GM19099 (cell line): ENCODE measurements at regions not wholly inside any gene's neighbourhood (a gene's known extent, or its start where the extent isn't known, plus 50 kb on each side); places are given as distances from the start of the nearest gene placed in this dataset.
A peak's percentile ranks its signal among the peaks of the same experiment; 100 is the strongest.

Experiments used
- POLR2A ChIP-seq: IDR thresholded peaks from 3 replicates; pipeline ENCODE4 v1.6.1; 2011; ENCODE audit warnings: low read depth; ENCODE audit not compliant: insufficient read length; ENCODE audit errors: extremely low read depth

DNA sequence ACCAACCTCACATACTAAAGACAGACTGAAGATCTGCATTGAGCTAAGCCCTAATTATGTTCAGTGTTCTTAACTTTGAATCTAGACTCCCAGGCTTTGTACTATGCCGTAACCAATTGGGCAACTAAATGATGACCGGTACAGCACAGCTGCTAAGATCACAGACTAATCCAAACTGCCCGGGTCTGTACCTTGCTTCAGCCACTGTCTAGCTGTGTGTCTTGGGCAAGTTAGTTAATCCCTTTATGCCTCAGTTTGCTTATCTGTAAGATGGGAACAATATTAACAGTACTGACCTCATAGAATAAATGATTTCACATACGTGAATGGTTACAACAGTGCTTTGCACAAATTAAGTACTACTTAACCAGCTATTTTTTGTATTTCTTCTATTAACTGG lies 205.8 kb upstream of the NFE2L3 start:
- TF ChIP-seq POLR2A = peak; percentile 20

DNA sequence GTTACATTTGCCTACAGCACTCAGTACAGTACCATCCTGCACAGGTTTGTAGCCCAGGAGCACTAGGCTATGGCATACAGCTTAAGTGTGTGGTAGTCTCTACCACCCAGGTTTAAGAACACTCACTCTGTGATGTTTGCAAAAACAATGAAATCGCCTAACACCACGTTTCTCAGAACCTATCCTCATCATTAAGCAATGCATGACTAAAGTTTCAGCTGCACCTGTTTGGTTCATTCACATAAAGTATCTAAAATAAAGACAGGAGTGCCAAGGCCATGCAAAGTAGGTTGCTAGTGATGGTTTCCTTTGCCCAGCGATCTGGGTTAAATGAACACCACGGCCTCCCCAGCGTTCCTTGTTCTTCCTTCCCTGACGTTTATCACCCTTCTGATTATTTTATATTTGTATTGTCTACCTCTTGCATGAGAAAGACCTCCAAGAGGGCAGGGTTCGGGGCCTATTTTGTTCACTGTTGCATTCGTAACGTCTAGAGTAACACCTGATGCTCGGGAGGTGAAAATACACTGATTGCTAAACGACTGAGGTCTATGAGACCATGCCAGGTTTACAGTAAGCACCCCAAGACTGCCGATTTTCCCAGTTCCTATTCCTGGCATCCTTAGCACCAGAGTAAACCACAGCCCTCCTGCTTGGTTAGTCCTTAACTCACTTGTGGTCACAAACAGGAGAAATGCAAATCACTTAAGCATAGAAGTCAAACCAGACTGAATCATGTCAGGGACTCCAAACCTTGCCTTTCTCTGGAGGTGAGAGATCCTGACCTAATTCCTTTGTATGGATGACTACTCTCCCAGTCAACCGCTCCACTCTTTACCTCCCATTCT lies 204.1 kb upstream of the NFE2L3 start:
- peak; percentile 1 for TF ChIP-seq POLR2A

DNA sequence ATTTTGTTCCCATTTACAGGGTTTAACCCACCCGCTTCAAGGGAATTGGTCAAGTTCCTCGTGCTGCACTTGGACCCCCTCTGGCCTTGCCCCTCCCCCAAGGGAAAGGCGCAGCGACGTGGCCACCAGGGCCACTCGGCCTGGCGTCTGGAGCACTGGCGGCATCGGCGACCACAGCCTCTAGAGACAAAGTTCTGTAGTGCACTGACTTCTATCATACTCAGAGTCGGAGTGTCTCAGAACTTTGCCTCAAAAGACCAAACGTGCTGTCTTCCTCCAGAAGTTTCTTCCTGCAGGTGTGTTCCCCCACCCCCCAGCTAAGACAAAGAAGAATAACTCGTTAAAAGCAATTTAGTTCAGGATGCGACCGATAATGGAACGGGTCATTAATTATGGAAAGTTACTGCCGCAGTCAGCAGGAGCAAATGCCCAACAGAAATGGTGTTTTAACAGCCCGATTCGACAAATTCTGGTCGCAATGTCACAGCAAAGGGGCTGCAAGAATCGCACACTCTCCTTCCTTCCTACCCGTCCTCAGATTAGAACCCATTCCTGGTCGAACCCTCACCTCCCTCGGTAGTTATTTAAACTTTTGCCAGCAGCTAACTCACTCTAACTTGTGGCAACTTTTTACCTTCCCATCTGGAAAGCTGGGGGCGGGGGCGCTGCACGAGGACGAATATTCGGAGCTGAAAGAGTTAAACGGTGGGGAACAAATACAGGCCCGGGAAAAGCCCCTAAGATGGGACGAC lies 202.1 kb upstream of the NFE2L3 start:
- TF ChIP-seq POLR2A = peak; percentile 56

DNA sequence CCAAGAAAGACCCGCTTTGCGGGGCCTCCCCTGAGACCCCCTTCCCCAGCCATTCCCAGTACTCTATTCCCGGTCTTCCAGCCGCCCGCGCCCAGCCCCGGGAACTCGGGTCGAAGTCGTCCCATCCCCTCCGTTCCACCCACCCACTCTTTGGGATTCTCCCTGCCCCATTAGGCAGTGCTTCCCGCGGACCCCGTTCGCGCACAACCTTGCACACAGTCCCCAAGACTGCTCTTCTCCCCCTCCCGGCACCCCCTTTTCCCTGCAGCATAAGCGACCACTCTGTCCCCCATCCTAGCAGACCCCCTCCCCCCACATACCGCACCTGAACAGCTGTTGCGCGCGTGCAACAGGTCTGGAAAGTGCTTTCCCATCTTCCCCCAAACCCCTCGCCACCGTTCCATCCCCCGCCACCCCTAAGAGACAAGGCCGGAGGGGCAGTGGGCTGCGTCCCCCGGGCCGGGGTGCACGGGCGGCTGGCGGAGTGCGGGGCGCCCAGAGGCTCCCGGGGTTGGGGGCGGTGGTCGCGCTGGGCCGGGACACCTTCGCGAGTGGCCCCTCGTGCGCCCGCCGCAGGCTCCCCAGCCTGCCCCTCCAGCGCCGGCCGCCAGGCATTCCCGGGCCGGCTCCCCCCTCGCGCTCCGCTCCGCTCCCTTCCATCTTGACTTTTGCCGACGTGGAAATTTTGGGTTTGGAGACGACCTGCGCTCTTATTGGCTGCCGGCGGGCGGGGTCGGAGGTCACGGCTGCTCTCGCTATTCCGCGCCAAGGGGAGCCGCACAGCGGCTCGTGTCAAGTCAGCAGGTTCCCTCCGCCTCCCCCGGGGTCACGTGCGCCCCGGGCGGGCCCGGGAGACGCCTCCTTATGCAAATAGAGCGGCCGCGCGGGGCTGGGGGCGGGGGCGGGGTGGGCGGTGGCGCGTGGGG lies 201.2 kb upstream of the NFE2L3 start:
- peak; percentile 64 for TF ChIP-seq POLR2A

DNA sequence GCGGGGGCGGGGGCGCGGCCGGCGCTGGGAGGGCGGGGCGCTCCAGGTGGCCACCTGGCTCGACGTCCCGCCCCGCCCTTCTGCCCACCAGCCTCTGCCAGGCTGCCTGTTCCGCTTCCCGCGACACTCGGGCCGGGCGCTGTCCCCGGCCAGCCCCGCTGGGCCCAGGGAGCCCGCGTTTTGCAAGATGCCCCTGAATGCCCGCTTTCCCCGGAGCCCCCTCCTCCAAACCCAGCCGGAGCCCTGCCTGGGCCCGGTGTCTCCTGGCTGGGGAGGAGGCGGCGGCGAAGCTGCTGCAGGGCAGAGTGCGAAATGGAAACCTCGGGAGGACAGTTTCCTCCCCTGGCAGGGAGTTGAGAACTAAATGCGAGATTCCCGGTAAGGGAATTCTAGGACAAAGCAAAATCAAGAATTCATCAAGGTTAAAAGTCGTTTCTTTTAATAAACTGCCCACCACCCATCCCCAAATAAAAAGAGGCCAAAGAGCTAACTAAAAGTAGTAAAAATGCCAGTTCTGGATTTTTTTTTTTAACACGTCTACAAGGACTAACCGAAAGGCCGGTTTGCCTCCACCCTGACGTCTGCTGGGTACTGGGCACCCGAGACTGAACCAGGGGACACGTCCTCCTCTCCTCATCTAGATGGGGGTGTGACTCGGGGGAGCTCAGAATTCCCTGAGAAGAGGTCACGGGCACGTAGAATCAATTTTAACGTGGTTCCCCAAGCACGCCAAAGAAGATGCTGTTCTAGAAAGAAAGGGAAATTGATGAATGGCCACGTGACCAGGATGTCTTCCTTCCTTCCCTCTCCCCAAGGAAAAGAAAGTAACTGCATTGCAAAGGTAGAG lies 200.4 kb upstream of the NFE2L3 start:
- peak; percentile 73 for TF ChIP-seq POLR2A

DNA sequence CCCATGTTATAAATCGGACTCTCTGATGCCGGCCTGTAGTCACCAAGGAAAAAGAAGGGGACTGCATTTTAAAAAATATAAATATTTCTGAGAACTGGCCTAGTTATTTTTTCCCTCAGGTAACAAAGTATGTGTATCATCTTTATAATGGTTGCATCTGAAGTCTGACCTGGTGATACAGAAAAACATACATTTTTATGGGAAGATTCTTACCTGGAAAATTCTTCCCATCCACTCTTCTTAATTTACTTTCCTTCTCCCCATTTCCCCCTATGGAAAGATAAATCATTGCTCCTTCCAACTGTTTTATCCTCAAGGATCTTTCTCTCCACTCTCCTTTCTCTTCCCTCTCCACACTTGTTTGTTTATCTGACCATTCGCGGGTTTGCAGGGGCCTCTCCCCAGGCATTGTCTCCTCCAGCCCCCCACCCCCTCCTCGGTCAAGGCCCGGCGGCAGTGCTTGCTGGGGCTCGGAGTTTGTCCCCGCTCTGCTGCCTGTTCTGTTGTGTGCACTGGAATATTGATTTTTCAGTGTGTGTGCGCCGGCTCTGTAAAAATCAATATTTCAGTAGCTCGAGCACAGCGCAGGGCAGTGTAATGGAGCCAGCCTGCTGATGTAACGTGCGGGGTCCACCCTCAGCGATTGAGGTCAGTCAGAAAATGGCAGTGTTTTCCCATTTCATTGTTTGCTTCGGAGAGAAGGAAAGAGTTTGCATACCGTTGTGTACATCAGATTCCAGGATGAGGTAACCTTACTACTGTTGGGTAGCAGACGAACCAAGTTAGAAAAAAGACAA lies 199.5 kb upstream of the NFE2L3 start:
- no peak for TF ChIP-seq POLR2A

DNA sequence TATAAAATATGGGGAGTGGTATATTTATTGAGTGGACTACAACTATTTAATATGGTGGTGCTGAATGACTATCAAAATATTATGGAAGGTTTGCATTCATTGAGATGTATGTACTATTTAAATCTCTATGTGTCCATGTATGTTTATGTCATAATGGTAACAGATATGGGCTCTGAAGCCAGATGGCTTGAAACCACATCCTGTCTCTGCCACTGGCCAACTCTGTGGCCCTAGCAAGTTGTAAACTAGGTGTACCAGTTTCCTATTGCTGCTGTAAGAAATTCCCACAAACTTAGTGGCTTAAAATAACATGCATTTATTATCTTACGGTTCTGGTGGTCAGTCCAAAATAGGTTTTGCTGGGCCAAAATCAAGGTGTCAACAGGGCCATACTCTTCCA lies 198.1 kb upstream of the NFE2L3 start:
- no peak for TF ChIP-seq POLR2A

DNA sequence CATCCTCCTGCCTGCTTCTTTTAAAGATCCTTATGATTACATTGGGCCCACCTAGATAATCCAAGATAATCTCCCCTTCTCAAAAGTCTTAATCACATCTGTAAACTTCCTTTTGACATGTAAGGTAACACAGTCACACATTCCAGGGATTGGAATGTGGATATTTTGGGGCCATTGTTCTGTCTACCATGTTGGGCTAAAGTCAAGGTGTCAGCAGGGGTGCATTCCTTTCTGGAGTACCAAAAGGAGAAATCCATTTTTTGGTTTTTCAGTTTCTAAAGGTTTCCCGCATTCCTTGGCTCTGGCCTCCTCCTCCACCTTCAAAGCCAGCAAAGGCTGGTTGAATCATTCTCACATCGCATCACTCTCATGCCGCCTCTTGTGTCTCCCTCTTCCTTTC lies 197.6 kb upstream of the NFE2L3 start:
- TF ChIP-seq POLR2A = no peak

DNA sequence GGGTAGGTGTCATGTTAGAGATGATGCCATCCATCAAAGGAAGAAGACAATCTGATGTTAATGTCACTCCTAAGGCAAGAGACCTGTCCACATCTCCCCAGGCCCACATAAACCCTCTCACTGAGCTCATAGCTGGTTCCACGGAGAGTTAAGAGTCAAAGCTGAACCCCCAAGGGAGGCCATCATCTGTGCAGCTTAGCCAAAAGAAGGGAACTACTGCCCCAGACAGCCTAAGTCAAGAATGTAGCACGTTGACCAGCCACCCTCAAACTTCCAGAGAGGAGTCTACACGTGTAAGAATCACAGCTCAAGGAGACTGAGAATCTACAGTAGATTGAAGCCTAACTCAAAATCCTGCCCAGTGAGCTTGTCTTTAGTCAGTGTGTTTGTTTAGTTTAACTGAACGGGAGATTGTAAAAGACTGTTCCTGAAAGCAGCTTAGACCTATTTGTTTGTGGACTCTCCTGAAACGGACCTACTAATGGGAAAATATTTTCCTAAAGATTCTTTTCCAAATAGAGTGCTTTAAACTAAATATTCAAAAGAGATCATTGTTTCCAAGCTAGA lies 192.7 kb upstream of the NFE2L3 start:
- TF ChIP-seq POLR2A = no peak

DNA sequence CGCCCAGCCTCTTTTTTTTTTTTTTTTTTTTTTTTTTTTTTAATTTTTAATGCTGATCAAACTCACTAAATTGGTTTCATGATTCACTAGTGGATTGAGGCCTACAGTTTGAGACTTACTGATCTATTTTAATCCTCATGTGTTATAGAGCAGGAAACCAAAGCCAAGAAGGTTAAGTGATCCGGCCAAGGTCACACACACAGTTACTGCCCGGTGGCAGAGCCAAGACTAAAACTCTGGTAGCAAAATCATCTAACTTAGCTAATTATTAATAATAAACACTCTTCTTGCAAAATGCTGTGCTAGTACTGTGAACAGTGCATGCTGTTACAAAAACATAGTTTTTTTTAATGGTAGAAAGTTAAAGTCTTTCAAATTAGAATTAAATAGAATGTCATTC lies 188.3 kb upstream of the NFE2L3 start:
- no peak for TF ChIP-seq POLR2A

DNA sequence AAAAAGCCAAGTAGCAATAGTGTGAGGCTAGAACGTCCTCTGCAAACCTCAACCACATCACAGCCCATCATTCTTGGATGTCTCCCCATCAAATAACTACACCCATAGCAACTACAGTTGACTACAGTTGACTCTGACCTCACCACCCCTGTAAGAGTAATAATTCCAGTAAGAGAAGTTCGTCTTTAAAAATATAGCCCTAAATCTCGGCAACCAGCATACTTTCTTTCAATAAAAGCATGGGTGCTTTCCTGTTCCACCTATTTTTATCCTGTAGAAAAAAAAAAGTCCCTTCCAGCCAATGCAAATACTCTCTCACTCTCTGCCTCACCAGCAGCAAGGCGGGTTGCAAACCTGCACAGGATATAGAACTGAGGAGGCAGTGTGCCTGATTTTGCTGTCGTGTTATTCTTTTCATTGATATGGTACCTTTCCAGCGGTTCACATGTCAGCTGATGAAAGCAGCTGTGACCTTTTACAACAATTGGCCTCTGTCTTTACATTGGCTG lies 187.5 kb upstream of the NFE2L3 start:
- TF ChIP-seq POLR2A = peak; percentile 68

DNA sequence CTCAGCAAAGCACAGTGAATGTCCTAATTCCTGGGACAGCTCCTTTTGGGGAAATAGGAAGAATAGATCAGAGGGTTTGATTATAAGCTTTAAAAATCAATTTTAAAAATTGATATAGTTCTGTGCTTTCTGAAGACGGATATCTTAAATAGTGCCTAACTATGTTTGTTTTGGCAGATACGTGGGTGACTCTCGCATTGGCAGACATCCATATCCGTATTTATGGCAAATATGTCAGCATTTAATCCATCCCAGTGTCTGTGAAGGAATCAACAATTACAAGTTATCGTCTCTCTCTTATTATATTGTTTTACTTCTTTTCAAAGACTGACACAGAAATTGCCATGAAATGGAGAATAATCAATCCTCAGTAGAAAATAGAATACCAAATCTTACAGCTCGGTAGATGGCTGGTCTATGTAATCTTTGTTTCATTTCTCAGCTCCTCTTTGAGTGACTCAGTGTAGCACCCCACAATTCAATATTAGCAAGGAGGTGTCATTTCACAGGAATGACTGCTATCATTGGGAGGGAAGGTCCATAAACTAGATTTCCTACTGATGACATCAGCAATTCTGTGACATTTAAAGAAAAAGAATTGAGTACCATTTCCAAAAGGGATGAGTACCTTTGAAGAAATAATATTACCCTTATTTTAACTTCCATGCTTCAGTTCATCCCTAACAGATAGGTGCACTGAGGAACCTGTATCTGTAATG lies 186.4 kb upstream of the NFE2L3 start:
- TF ChIP-seq POLR2A = no peak
